HG03354 (cell line): ENCODE measurements at regions not wholly inside any gene's neighbourhood (a gene's known extent, or its start where the extent isn't known, plus 50 kb on each side); places are given as distances from the start of the nearest gene placed in this dataset.

Source experiments
- ATAC-seq: cut with Tn5 transposase; IDR thresholded peaks from one replicate; pipeline ENCODE4 v1.9.1; 2021; ENCODE audit warnings: mild to moderate bottlenecking; ENCODE audit not compliant: unreplicated experiment, poor library complexity, severe bottlenecking

DNA sequence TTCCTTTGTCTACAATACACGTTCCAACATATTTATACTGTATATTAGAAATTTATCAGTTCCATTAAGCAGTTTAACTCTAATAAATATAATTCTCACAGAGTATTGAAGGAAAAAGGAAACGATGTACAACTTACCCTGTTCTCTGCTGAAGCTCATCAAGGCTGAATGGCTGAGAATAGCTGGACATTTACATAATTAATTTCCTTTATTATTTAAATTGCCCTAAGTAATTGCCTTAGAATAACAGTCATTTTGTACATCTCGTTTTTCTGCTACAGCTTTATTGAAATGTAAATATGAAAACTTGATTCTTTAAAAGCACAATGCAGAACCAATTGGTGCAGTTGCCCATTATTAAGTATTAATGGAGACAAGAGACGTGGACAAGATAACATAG, 648.3 kb upstream of the ATXN8OS start:
- no peak for ATAC-seq

DNA sequence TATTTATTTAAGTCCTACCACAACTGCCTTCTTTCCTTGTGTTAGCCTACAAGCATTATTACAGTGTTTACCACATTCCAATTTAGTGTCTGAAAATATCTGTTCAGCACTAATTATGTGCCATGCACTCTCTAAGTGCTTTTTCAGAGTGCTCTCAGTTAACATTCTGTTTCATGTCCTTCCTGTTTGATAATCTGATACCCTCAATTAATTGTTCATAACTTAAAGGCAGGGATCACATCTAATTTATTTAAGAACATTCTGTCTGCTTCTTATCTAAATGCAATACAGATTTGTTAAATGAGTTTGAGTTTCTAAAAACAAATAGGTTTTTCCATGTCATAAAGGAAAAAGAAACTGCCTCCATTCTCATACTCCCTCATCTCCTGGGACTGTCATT, 649.6 kb upstream of the ATXN8OS start:
- no peak for ATAC-seq

DNA sequence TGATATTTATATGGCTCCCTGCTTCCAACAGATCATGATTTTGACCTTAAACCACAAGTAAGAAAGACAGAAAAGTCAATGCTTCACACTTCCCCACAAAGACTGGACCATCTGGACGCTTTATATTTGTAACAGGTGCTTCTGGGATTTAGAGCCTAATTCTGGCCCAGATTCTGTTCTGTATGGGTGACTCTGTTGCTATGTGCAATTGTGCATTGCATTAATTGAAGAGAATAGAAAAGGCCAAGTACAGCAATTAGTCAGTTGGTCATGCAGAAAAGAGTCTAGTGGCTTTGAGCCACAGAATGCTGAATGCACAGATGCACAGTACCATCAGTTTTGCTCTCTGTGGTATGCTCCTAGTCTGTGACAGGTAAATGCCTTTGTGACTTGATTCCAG, 657.4 kb upstream of the ATXN8OS start:
- no peak for ATAC-seq

DNA sequence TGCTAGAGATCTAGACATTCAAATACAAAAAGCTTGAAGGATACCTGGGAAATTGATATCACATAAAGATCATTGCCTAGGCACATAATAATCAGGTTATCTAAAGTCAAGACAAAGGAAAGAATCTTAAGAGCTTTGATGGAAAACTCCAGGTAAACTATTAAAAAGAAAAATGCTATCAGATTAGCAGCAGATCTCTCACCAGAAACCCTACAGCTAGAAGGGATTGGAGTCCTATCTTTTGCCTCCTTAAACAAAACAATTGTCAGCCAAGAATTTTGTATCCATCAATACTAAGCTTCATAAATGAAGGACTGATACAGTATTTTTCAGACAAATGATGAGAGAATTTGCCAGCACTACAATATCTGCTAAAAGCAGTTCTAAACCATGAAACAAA, 682.4 kb upstream of the ATXN8OS start:
- ATAC-seq, result no peak

DNA sequence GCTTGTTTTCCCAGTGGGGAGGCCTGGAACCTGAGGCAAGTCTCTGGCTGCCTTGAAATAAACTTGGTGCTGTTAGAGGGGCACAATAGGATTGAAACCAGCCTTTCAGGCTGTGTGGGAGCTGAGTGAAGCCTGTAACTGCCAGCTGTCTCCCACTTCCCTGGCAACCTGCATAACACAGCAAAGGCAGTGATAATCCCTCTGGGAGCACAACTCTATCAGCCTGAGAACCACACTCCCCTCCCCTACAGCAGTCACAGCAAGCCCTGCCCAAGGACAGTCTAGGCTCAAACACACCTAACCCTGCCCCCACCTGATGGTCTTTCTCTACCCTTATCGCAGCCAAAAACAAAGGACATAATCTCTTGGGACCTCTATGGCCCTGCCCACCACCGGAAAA, 683.8 kb upstream of the ATXN8OS start:
- ATAC-seq, result no peak

DNA sequence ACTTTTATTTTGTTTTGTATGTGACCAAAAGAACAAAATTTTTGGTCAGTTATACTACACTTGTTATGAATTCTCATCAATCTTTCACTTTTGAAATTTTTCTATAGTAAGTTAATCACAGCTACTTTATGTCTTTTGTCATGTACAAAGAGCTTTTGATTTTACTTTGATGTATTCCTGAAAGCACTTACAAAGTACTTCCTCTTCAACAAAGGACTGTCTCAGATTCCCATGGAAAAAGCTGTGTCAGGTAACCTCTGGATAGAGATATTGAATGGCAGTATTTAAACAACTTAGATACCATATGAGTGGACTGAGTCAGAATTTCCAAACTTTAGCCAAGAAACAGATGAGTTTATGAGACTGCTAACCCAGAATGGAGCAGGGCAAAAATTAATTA, 689.3 kb upstream of the ATXN8OS start:
- ATAC-seq, result no peak

DNA sequence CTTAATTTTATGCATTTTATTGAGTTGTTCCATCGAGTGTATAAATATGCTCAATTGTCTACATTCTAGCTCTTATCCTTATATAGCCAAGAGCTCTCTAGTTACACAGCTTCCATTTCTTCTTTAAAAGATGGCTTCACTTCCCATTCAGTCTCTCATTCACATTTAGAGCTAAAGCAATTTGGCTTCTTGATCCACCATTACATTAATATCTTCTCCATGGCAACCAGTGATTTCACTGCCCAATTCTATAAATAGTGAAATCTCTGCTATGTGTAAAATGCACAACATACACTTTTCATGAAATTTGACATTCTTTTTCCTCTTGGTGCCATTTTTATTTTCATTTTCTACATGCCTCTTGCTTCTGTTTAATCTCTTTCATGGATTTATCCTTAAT, 696.9 kb upstream of the ATXN8OS start:
- ATAC-seq, result no peak

DNA sequence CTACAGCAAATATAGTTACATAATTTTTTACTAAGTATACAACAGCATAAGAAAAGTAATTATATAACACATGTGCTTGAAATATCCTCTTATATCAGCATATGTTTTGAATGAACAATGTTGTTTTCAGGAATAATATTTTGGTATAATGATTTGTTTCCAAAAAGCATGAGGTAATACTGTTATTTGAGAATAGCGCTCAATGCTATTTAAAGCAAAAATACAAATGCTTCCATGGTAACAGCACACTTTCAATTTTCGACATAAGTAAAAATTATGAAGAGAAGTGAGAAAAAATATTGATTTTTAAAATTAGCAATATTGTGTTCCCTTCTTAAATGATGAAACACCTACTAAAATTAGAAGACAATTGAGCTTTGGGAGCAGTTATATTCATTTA, 715.9 kb upstream of the ATXN8OS start:
- ATAC-seq, result no peak

DNA sequence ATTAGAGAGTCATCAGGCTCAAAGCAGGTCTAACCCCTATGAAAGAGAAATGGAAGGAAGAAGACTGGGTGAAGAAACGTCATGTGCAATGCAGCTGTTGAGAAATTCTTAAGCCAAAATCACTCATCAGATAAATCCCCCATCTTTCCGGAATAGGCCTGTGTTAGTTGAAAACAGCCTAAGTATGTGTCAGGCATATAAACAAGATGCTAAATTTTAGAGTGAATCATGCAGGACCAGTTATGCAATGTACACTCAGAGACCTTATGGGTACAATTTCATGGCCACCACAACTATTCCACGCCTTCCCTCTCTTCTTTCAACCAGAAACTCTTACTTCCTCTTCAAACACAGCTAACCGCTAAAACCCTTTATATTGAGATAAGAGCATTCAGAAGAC, 717.7 kb upstream of the ATXN8OS start:
- no peak for ATAC-seq

DNA sequence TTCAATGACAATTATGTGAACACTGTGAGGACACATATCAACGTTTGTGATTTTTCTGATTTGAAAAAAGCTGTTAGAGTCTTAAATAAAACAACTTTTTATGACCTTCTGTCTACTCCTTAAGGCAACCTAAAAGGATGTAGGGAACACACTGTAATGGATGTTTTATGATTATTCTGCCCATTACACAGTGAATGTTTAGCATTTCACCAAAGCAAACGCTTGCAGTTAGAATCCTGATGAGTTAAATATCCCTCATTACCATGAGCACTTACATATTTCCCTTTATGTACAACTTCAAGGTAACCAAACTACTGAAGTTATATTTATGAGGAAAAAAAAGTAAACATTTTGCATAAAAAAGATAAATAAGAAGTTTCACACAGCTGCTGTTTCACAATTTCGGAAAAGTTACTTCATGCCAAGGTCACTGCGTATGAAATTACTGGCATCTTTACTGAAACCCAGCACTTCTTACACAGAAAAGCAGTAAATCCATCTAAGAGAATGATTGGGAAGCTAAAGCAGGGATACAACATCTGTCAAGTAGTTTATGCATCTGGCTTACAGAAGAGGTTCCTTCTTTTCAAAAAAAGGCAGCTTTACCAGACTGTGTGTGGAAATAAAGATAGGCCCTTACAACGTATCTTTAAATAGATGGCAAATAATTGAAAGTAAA, 733.7 kb upstream of the ATXN8OS start:
- ATAC-seq, result no peak

DNA sequence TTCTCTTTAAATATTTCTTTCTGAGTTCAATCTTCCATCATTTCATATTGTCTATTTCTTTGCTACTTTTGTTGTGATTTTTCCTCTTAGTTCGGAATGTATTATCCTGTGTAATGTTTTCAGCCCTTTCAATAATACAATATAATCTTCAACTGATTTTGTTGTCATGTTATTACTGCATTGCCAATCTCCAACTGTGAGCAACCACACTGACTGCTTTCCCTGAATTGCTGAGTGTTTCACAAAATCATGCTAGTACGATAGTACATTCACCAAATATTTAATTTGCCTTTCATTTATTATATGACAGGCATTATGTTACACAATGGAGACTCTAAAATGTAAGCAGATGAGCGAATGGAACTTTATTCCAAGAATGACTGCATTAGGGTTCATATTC, 744.3 kb upstream of the ATXN8OS start:
- no peak for ATAC-seq

DNA sequence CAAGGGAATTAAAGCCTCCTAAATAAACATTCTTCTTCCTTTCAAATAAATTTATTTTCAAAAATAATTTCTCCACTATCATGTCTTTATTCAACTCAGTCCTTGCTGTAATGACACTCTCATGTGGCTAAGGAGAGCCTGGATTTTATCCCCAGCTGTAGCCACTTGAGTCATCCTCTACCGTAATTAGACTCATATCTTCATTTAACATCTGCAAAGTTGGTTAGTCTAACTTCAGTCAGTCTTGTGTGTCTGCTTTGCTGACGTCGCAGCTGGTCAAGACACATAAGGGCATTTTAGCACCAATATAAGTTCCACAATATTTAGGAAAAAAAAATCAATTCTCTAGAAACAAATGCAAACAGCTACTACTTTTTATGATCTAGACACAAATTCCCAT, 776.4 kb upstream of the ATXN8OS start:
- ATAC-seq, result no peak

DNA sequence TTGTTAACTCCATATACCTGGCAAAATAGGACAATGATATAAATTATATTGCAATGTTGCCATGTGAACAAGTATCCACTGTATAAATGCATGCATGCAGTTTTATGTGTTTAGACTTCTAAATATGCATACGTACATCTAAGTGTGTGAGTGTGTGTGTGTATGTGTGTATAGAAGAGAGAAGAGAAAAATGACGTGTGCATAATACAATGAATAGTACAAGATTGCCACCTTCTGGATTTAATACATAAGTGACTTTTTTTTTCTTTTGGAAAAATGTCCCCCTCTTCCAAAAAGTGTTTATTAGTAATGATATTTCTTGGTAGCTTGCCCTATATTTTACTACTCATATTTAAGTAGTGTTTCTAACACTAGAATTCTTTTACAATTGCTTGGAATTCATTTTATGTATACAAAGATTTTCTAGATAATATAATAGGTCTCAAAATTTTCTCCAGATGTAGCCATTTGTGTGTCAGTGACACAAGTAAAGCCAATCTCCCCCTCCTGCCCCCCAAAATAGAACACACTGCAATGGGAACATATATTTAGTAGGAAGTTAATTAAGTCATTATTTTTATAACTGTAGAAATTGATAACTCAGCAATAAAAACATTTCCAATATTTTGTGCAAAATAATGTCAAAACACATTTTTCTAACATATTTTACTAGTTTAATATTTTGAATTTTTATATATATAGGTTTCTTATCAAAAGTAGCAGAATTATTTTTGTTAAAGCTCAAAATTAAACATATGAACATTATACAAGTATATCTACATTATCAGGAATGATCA, 783.3 kb upstream of the ATXN8OS start:
- no peak for ATAC-seq

DNA sequence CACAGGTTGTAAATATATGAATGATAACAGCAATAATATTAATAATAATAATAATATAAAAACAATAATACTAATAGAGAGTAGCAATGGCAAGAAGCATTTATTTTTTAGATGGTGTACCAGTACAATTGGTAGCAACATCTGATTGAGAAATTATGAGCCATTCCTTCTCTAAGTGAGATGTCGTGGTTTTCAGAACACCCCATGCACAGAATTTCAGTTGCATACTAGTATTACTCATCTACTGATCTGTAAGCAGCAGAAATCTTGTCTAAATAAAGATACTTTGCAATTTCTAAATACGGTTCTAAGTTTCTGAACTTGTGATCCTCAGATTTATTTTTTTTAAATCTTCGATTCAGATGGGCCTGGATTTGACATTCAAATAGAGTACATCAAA, 788.0 kb upstream of the ATXN8OS start:
- no peak for ATAC-seq

DNA sequence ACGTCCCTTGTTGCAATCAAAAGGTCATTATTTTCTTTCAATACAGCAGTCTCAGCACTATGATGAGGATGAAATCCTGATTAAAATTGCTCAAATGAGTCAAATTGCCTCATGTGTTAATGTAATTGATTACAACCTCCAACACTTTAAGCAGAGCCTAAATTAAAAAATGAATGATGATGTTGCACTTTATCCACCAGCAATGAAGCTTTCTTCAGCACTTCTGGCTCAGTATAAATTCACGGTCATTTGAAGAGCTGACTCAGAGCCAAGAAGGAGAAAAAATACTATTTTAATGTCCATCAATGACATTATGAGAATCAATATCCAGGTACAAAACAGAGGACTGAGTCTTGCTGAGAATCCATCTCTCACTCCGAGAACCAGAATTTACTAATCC, 792.6 kb upstream of the ATXN8OS start:
- no peak for ATAC-seq

DNA sequence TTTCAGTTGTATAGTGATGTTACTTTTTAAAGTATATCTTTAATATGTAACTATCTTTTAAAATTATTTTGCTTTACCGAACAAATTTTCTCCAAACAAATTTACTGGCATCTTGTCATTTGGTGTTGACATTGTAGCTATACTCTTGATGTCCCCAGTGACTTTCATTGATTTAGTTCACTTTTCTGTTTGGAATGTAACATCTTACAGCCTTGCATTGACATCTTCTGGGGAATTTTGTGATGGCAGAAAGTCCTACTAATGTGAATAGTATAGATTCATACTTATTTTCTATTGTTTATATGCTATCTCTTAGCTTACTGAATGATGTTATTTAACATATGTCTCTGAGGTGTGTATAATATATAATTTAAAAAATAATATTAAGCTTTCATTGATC, 800.9 kb upstream of the ATXN8OS start:
- ATAC-seq, result no peak

DNA sequence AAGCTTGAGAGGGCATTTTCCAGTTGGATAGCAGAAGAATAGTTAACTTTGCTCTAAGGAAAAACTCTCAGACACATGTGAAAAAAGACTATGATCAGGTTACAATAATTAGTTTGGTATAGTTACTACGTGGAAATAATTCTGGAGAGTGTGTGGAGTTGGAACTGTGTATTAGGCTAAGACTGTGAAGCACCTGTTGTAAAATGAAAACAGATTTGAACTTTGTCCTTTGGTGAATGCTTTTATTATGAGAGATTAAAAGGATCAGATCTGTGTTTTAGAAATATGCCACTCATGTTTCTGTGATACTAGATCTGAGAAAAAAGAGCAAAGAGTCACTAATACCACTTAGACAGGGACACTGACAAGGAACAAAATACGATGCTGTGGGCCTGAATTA, 807.5 kb upstream of the ATXN8OS start:
- ATAC-seq, result no peak

DNA sequence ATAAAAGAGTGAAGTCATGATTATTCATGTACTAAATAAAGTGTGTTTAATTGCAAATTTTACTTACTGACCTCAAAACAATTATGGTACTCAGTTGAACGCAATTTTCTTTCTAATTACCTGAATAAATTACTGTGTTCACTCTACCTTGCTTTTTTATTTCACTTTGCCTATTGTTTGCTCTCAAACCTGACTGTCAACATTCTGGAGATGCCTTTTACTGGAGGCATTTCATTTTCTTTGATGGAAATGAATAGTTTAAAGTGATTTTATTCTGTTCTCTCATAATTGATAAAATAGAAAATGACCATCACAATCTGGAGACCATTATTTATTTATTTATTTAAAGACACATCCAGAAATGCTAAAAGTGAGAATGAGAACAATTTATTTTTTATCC, 811.5 kb upstream of the ATXN8OS start:
- ATAC-seq, result no peak

DNA sequence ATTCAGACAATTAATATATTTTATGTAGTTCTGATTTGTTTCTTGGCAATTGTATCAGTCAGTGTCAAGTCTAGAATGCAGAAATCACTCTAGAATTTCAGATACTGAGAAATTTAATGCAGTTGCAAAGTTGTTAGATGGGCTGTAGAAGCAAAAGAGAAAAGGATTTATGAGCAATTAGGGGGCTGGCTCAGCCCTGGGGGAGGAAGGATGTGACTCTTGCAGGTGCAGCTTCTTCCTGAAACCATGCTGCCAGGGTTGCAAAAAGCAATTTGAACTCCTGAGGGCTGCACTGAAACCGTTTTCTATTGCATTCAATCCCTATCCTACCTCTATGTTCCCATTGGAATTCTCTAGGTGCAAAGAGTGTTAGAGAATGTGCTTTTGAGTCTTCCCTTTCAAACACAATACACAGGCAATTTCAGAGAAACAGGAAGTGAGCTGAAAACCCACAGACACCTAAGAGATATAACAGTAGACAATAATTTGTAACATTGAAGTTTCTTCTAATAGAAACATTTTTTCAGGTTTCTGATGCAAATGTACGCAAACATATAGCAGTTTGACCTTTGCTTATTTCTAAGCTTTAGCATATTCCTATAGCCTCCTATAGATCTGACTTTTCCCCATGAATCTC, 814.7 kb upstream of the ATXN8OS start:
- no peak for ATAC-seq

DNA sequence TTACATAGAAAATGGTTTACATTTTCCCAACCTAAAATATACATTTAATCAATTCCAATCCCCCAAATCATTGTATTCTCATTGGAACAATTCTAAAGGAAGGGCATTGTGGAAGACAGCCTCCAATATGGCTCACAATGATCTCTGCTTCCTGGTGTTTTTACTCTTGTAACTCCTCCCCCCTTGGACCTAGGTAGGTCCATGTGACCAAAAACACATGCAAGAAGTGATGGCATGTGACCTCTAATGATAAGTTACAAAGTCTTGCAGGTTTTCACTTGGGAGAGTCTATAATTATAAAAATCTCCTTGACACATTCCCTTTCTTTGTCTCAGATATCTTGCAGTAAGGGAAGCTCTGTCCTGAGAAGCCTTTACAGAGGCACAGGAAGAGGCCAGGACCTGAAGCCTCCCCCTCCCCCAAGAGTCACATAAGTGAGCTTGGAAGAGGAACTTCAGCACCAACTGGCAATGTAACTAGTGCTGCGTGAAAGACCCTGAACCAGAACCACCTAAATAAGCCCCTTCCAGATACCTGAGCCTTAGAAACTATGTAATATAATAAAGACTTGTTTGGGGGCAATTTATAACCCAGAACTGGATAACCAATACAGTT, 816.2 kb upstream of the ATXN8OS start:
- no peak for ATAC-seq

DNA sequence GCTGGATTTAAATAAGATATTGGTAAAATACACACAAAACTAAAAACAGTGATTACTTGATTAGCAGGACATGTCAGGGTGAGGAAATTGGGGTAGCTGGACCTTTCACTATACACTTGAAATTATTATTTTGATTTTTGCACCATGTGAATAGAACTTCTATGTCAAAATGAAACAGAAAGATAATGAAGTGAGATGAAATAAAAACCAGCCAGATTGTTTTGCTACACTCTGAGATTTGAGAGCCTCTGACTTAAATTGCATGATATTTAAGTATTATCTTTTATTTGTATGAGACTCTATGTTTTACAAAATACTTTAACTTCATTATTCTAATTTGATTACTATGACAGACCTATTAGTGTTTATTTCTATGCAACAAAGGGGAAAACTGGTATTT, 819.6 kb upstream of the ATXN8OS start:
- ATAC-seq, result no peak
